Muscle of leg (tissue), 3 donors: ENCODE measurements at regions not wholly inside any gene's neighbourhood (a gene's known extent, or its start where the extent isn't known, plus 50 kb on each side); places are given as distances from the start of the nearest gene placed in this dataset.

ENCODE experiments used
- DNase-seq: peaks from one replicate; pipeline ENCODE4 v3.0.0; 2013
- H3K27ac ChIP-seq: one replicate; pipeline ENCODE4 v1.5.1; 2013; ENCODE audit warnings: mild to moderate bottlenecking, low read length, control low read depth
- H3K27me3 ChIP-seq: one replicate; pipeline ENCODE4 v1.6.1; 2013; ENCODE audit warnings: low read length; ENCODE audit not compliant: control insufficient read depth, insufficient read depth
- H3K36me3 ChIP-seq: one replicate; pipeline ENCODE4 v1.6.1; 2013; ENCODE audit warnings: low read length; ENCODE audit not compliant: control insufficient read depth, insufficient read depth
- H3K4me1 ChIP-seq: one replicate; pipeline ENCODE4 v1.6.1; 2013; ENCODE audit warnings: low read length; ENCODE audit not compliant: control insufficient read depth, insufficient read depth
- H3K4me3 ChIP-seq: one replicate; pipeline ENCODE4 v1.5.1; 2013; ENCODE audit warnings: low read length, control low read depth
- H3K9me3 ChIP-seq: replicated peaks from 2 replicates; pipeline ENCODE4 v1.6.1; 2013; ENCODE audit warnings: low read depth, low read length; ENCODE audit not compliant: control insufficient read depth
- WGBS: methylation state at CpG from one replicate; pipeline ENCODE4 v1.1.5; 2013; ENCODE audit warnings: missing lambda C conversion rate; ENCODE audit not compliant: insufficient coverage; 5-methylcytosine and 5-hydroxymethylcytosine counted together

DNA sequence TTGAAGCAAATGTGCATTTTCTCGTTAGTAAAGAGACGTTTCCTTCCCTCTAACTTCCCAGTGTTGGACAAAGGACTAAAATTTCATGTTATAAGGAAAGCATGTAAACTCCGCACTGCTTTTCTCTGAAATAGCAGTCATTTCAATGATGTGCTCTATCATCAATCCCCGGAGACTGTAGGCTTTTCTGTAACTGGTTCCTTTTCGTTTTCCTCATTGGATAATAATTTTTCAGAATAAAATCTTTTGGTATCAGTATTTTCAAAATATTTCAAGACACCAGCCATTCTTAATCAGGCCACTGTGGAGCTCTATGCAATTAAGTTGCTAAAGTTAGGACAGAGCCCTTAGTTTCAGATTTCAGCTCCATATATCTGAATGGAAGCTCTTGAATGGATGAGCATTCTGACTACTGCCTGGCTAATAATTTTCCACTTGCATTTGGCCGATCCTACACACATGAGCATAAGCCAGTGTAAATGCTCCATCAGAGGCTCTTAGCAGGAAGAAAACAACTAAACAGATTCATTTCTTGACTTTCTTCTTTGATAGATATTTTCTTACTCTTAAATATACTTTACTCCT is 157.7 kb downstream of the CHIC2 start:
- H3K27ac ChIP-seq: peak overlapping the region; percentile 83
- H3K9me3 ChIP-seq: no peaks in the 10 kb centered on the region
- H3K4me3 ChIP-seq: no peak overlapping the region
- WGBS: no CpG with 5 or more reads among the region's 6 CpGs
- H3K27me3 ChIP-seq: peaks cover 8% of the 10 kb centered on the region
- H3K36me3 ChIP-seq: no peaks in the 10 kb centered on the region
- peaks cover 9% of the 10 kb centered on the region for H3K4me1 ChIP-seq
- peak; percentile 84 for DNase-seq

- Histone ChIP-seq H3K4me3 (peak overlapping the region; percentile 33), H3K9me3 (no peaks in the 10 kb centered on the region), H3K36me3 (no peaks in the 10 kb centered on the region), H3K27me3 (peaks cover 8% of the 10 kb centered on the region), H3K27ac (peak overlapping the region; percentile 83), H3K4me1 (peaks cover 9% of the 10 kb centered on the region)
- 18% methylated on average over 3 of the region's 11 CpGs for WGBS
- peak; percentile 87 for DNase-seq
Measured at GRCh38 chr4:53905941-53906377, 158.4 kb downstream of the CHIC2 start.

DNA sequence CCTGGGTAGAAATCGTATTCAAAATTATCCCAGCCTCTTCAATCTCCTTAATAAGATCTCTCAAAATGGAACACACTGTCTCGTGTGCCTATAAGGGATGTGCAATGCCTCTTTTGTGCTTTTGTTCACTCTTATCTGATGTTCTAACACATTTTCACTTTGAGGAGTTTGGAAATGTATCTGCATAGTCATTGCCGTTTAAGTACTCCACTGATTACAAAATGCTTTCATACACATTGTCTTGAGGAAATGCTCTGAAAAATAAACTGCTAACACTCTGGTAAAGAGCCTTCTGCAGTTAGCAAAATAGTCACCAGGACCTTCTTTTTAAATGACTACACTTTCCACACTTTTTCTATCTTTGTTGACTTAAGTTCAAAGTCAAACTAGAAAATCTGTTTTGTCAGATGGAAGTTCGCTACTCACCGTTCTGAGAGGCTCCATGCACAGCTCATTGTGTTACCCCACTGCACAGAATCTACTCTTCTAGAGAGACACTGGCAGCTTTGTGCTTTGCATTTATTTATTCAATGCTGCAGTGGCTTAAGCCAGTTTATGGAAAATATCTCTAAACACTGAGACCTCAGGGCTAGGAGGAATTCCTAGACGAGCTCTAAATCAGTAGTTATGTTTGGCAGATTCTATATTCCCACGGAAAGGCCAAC is 159.0 kb downstream of the CHIC2 start:
- Histone ChIP-seq H3K27ac (peak overlapping the region; percentile 83), H3K4me1 (peaks cover 10% of the 10 kb centered on the region), H3K9me3 (no peaks in the 10 kb centered on the region), H3K36me3 (no peaks in the 10 kb centered on the region), H3K4me3 (no peak overlapping the region), H3K27me3 (peaks cover 8% of the 10 kb centered on the region)
- DNase-seq: no peak
- WGBS: 43% methylated on average over 4 of the region's 7 CpGs

- no peaks in the 10 kb centered on the region for H3K9me3 ChIP-seq
- DNase-seq: no peak
- no peak overlapping the region for H3K4me3 ChIP-seq
- H3K36me3 ChIP-seq: no peaks in the 10 kb centered on the region
- no CpG with 5 or more reads among the region's 2 CpGs for WGBS
- H3K4me1 ChIP-seq: peaks cover 17% of the 10 kb centered on the region
- peaks cover 3% of the 10 kb centered on the region for H3K27me3 ChIP-seq
- H3K27ac ChIP-seq: no peak overlapping the region
Measured at GRCh38 chr4:53902786-53903185, 161.6 kb downstream of the CHIC2 start.

- Histone ChIP-seq H3K4me3 (no peak overlapping the region), H3K27me3 (no peaks in the 10 kb centered on the region), H3K27ac (peak overlapping the region; percentile 83), H3K4me1 (peaks cover 10% of the 10 kb centered on the region), H3K36me3 (no peaks in the 10 kb centered on the region), H3K9me3 (no peaks in the 10 kb centered on the region)
- no peak for DNase-seq
- WGBS: 40% methylated on average over 2 of the region's 3 CpGs
Measured at GRCh38 chr4:53900271-53900649, 164.1 kb downstream of the CHIC2 start.

- DNase-seq: peak; percentile 88
Measured at GRCh38 chr4:53899586-53900270, 164.7 kb downstream of the CHIC2 start.

GRCh38 chr4:53895137-53895536 is 169.3 kb downstream of the CHIC2 start:
- no peaks in the 10 kb centered on the region for H3K36me3 ChIP-seq
- no peaks in the 10 kb centered on the region for H3K9me3 ChIP-seq
- no peak for DNase-seq
- WGBS: no CpG with 5 or more reads among the region's 3 CpGs
- peaks cover 8% of the 10 kb centered on the region for H3K4me1 ChIP-seq
- no peaks in the 10 kb centered on the region for H3K27me3 ChIP-seq
- H3K4me3 ChIP-seq: no peak overlapping the region
- no peak overlapping the region for H3K27ac ChIP-seq

More at GRCh38 chr4:53899586-53900270, 164.7 kb downstream of the CHIC2 start:
- Histone ChIP-seq H3K4me3 (no peak overlapping the region), H3K4me1 (peaks cover 10% of the 10 kb centered on the region), H3K27me3 (no peaks in the 10 kb centered on the region), H3K27ac (peak overlapping the region; percentile 83), H3K9me3 (no peaks in the 10 kb centered on the region), H3K36me3 (no peaks in the 10 kb centered on the region)
- WGBS: 0% methylated on average over 1 of the region's 9 CpGs

DNA sequence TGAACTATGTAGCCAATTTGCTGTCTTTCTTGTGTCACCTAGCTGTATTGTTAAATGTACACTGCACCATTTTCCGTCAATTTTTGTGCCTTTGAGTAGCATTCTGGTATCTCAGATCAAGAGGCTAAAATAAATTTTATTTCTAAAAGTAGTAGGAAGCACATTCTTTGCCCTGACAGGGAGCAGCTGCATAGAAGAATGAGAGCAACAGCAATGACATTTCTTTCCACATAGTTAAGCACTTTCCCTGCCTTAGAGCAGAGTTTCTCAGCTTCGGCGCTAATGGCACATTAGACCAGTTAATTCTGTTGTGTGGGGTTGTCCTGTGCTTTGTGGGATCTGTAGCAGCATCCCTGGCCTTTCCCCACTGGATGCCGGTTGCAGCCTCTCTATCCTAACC is 173.9 kb downstream of the CHIC2 start:
- peaks cover 8% of the 10 kb centered on the region for H3K4me1 ChIP-seq
- no peaks in the 10 kb centered on the region for H3K9me3 ChIP-seq
- 80% methylated on average over 1 of the region's 4 CpGs for WGBS
- H3K27me3 ChIP-seq: no peaks in the 10 kb centered on the region
- no peaks in the 10 kb centered on the region for H3K36me3 ChIP-seq
- no peak overlapping the region for H3K27ac ChIP-seq
- no peak for DNase-seq
- no peak overlapping the region for H3K4me3 ChIP-seq

DNA sequence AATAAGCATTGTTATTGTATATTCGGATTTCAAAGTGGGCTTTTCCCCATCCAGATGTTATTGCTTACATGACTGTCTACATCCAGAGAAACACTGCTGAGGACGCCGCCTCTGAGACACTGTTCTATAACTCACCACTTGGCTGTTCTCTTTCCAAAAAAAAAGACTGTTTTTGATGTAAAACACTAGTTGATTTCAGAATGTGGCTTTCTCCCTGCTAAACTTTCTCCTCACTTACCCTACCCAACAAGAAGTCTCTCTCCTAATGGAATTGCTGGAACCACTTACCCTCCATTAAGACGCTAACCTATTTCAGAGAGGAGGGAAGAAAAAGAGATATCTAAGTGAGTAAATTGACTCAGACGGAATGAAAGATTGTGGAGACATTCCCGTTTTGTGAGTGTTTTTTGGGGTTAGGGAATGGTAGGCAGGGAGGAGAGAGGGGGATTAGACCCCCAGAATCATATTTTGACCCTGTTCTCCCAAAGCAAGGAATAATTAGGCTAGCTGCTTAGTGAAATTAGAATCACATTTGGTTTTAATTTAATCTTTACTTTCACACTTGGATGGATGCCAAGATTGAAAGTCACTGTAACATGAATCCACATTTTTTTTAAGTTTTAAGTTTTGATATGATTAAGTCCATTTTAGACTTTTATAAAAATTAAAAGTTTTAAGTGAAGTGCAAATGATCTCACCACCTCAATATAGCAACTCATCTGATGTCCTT is 174.9 kb downstream of the CHIC2 start:
- H3K4me3 ChIP-seq: no peak overlapping the region
- H3K27ac ChIP-seq: peak overlapping the region; percentile 56
- WGBS: no CpG with 5 or more reads among the region's 6 CpGs
- H3K27me3 ChIP-seq: no peaks in the 10 kb centered on the region
- peak; percentile 76 for DNase-seq
- H3K36me3 ChIP-seq: no peaks in the 10 kb centered on the region
- H3K9me3 ChIP-seq: no peaks in the 10 kb centered on the region
- peaks cover 9% of the 10 kb centered on the region for H3K4me1 ChIP-seq

- H3K36me3 ChIP-seq: no peaks in the 10 kb centered on the region
- WGBS: no CpG with 5 or more reads among the region's 2 CpGs
- H3K4me3 ChIP-seq: no peak overlapping the region
- no peak overlapping the region for H3K27ac ChIP-seq
- H3K4me1 ChIP-seq: peaks cover 9% of the 10 kb centered on the region
- DNase-seq: no peak
- no peaks in the 10 kb centered on the region for H3K27me3 ChIP-seq
- no peaks in the 10 kb centered on the region for H3K9me3 ChIP-seq
Measured at GRCh38 chr4:53886090-53886489, 178.3 kb downstream of the CHIC2 start.
